ENCODE measurements at regions not wholly inside any gene's neighbourhood (a gene's known extent, or its start where the extent isn't known, plus 50 kb on each side); places are given as distances from the start of the nearest gene placed in this dataset.
A peak's percentile ranks its signal among the peaks of the same experiment; 100 is the strongest.

DNA sequence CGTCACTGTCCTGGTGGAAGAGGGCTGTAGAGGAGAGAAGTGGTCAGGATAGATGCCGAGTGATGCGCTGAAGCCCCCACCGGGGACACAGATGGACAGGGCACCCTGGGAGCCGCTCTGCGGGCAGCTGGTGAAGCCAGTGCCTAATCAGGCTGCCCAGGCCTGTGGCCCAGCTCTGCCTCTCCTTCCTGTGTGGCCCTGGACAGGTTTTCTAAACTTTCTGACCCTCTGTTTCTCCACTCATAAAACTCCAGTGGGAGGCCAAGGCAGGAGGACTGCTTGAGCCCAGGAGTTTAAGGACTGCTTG lies 86.1 kb downstream of the C5orf15 start:
- DNase-seq (ENCODE audit: low read depth in 2 of 2, low spot score in 1 of 2), result no peak

DNA sequence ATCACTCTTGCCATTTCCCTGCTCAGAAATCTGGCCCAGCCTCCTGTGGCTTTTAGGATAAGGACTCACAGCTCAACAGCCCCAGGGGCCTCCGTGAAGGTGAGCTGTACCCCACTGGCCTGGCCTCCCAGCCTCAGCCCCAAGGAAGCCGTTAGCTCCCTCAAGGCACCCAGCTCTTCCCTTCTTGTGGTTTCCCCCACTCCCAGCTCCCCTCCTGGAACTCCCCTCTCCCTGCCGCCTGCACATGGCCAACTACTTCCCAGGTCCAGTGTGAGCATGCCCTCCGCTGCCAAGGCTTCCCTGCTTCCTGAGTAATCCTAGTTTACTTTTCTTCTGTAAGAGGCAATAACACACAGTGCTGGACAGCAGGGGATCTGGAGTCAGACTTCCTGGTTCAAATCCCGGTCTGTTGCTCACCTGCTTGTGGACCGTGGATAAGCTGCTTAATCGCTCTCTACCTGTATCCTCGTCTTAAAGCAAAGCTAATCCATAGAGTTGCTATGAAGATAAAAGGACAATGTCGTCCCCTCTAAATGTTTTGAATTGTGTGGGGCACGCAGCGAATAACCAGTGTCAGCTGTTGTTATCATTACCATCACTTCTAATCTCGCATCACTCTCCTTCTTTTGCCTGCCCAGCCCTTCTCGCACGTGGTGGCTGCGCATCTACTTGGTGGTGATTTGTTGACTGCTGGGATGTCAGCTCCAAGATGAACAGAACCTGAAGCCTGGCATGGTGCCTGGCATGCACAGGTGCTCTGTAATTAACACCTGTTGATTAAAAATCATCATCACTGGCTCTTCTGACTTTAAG lies 86.6 kb downstream of the C5orf15 start:
- no peak for DNase-seq (ENCODE audit: low read depth in 2 of 2, low spot score in 1 of 2)

DNA sequence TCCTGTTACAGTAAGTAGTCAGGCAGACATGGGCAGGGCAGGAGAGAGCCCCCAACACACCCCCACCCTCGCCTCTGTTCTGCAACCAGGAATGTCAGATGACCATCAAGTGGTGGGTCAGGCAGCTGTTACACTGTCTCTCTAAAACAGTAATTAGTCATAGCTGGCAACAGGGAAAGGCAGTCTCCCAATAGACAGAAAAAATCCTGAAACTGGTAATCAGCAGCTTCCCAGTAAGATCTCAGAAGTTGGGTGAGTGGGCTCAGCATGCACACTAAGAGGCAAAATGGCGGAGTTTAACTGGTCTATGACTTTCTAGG lies 90.2 kb downstream of the C5orf15 start:
- DNase-seq (ENCODE audit: low read depth in 2 of 2, low spot score in 1 of 2), result no peak

DNA sequence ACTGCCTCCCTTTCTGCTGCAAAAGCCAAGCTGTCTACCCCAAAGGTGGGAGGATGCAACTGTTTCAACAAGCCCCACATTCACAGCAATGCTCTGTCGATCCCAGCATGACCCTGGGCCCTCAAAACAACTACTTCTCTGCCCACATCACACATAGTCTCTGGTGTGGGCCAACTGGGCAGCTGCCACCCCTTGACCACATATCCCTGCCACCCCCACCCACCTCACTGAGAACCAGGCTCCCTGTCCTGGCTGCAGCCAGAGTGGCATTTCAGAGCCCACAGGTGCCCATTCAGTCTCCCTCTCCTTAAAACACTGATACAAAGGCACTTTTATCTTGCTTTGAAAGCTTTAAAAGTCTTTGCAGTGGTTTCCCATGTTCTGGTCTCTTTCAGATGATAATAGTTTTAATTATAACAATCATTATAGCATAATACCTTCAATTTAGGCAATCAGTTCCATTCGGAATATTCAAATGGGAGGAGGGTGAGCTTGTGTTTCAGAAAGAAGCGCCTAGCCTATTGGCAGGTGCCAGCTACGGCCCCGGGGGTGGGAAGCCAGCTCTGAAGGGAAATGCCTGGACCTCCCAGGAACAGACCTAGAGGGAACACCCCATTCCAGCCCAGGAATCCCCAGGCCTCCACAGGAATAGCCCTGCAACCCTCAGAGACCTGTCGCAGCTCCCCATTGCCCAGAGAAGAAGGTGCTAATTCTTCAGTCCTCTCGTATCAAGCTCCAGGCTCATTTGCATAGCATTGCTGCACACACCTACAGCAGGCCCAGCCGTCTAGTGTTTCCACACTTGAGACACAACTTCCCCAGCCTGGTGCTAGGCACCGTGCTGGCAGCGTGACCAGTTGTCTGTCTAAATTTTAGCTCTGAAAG lies 90.8 kb downstream of the C5orf15 start:
- DNase-seq (ENCODE audit: low read depth in 2 of 2, low spot score in 1 of 2), result no peak

DNA sequence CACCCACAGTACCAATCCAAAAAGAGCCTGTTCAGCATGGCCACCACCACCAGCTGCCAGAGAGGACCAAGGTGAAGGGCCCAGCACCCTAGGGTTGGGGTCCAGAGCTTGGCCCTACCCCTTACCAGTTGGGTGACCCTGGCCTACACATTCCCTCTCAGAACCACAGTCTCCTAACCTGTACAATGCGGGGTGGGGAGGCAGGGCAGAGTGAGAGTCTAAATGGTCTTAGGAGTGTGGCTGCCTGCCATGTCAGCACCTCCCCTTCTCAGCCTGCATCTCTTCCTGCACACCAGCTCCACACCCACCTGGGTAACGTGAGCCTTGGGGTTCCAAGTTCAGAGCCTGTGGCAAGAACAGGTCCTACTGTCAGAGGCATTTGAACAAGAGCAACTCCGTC lies 92.2 kb downstream of the C5orf15 start:
- DNase-seq (ENCODE audit: low read depth in 2 of 2, low spot score in 1 of 2), result no peak

DNA sequence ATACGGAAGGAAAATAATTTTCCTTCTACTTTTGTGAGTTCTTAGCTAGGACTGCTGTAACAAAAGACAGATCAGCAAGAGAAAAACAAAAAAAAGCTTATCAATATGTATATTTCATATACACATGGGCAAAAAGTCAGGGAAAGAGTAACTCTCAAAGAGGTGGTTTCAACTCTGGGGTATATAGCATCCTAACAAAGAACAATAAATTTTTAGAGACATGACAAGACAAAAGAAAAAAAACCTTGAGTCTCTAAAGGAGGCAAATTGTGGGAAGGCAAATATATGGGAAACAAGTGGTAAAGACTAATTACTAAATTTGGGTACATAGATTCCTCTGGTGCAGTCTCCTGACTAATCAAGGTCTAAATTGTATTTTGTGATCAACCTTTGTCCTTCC lies 93.2 kb downstream of the C5orf15 start:
- no peak for DNase-seq (ENCODE audit: low read depth in 2 of 2, low spot score in 1 of 2)

DNA sequence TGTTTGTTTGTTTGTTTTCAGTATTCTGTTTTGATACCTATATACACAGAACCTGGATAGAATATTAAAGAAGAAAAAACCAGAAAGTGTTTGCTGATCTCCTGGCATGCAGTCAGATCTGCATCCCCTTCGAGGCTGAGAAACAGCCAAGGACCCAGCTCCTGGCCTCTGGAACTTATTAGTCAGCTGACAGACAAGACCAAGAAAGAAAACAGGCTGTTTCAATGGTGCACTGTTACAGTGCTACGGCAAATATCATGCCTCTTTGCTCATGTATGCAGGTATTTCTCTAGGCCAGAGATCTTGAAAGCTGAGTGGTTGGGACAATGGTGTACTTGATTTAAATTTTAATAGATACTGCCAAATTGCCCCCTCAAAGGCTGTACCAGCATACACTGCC lies 95.0 kb downstream of the C5orf15 start:
- no peak for DNase-seq (ENCODE audit: low read depth in 2 of 2, low spot score in 1 of 2)

DNA sequence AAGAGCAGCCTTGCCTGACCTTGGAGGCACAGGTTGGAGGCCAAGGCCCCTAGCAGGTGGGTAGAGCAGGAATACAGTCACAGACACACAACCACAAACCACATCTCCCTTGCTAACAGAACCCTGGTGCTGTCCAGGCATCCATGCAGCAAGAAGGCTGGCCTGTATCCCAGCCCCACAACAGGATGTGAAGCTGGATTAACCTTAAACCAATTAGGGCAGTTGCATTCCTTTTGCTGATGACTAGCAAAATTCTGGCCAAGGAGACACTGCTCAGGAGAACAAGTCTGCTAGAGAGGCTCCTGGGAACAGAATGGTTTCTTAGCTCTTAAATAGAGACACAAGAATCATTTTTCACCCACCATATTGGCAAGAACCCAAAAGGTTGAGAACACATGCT lies 97.8 kb downstream of the C5orf15 start:
- DNase-seq (ENCODE audit: low read depth in 2 of 2, low spot score in 1 of 2), result no peak

DNA sequence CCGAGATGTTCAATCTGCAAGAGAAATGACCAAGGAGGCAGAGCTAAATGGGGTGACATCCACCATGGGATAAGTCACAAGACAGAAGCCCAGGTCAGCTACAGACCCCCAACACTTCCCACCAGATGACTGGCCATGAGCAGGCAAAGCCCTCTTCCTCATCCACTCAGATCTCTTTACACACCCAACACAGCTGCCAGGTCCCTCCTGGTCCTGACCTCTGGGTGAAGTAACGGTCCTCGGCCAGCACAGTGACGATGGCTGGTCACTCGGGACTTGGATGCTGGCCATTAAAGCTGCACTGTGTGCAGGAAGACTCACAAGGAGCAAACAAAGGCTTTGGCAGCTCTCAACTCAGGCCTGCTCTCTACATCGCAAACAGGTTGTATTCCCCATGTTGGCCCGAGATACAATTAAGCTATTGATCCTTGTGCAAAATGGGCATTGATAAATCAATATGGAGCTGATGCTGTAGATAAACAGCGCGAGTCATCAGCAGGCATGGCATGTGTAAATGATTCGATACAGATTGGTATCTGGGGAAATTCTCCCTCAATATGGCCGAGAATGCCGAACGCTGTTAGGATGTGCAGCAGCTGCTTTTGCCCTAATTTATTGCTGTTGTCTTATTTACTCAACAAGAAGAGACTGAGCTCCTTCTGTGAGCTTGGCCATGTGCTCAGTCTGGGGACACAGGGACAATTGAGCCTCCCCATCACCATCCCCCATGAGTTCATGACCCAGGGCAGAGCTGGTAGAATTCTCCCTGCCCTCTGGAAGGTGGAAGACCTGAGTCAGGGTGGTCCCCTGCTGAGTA lies 98.7 kb downstream of the C5orf15 start:
- no peak for DNase-seq (ENCODE audit: low read depth in 2 of 2, low spot score in 1 of 2)

DNA sequence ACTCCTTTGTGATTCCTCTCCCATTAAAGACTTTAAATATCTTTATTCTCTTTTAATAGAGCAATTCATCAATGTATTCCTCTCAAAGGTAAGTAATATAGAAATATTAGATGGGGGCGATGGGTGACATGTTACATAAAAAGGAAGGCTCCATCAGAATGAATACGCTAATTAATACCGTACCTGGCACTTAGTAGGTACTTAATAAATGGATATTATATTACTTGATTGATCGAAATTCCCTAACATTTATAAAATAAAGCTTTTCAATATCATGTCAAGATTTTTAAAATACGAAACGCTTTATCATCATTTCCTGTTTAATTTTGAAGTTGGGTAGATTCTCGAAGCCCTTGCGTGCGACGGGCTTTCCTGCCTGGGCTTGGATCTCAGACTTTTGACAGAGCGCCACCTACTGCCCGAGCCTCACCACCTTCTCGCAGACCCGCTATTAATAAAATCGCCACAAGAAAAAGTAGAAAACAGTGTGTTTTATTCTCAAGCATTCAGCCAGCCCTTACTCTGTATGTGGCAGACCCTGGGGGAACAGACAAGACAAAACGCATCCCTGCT lies 99.4 kb downstream of the C5orf15 start:
- peak; percentile 29 to 40 for DNase-seq (ENCODE audit: low read depth in 2 of 2, low spot score in 1 of 2)

DNA sequence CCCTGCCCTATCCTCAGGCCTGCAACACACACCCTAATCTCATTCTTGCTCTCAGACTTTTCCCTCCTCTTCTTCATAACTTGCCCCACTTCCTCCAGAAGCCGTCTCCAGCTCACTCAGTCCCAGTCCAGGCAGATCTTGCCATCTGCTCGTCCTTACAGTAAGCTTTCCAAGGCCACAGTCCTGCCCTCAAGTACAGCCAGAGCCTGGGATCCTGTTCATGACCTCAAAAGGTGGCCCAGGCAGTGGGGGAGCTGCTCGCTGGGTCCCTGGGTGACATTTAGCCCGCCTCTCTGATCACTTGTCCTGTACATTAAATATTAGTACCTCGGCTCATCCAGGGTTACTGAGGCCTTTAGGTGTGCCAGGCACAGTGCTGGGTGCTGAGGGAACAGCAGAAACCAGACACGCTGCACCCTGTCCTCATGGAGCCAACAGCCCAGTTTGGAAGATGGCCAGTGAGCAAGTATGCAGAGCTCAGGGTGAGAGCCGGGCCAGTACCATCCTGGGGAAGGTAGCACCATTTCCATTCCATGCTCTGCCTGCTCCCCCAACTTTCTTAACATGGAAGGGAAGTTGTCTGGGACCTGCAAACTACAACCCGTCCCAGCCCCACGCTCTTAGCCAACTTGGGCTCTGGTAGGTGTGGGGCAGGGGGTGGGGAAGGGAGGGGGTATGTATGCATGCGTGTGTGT lies 100.4 kb downstream of the C5orf15 start:
- DNase-seq (ENCODE audit: low read depth in 2 of 2, low spot score in 1 of 2), result no peak

DNA sequence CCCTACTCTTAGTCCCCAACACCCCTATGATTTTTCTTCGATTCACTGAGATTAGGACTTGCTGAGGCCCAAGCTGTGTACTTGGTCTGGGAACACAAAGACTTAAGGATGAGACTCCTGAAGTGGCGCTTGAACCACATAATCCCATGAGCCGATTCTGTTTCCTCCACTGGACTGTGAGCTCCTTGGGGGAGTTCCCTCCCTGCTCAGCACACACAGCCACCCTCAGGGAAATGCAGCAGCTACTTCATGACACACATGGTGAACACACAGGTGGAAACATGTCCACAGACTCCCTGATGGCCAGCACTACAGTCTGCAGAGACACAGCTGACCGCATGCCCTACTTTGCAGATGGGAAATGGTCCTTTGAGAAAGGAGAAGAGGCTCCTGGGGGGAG lies 101.1 kb downstream of the C5orf15 start:
- no peak for DNase-seq (ENCODE audit: low read depth in 2 of 2, low spot score in 1 of 2)

DNA sequence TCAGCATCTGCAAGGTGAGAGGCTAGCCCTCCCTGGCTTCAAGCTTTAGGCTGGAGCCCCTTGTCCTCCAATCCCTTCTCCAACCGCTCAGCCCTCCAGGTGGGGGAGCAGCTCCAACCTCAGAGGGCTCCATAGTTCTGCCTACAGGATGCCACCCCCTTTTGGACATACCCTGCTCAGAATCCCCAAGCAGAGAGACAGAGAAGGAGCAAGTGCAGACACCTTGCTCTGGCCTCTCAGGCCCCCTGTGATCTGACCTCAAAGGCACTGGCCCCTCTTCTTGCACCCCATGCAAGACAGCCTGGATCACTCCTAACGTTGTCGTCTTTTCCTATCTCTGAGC lies 101.6 kb downstream of the C5orf15 start:
- DNase-seq (ENCODE audit: low read depth in 2 of 2, low spot score in 1 of 2), result no peak

DNA sequence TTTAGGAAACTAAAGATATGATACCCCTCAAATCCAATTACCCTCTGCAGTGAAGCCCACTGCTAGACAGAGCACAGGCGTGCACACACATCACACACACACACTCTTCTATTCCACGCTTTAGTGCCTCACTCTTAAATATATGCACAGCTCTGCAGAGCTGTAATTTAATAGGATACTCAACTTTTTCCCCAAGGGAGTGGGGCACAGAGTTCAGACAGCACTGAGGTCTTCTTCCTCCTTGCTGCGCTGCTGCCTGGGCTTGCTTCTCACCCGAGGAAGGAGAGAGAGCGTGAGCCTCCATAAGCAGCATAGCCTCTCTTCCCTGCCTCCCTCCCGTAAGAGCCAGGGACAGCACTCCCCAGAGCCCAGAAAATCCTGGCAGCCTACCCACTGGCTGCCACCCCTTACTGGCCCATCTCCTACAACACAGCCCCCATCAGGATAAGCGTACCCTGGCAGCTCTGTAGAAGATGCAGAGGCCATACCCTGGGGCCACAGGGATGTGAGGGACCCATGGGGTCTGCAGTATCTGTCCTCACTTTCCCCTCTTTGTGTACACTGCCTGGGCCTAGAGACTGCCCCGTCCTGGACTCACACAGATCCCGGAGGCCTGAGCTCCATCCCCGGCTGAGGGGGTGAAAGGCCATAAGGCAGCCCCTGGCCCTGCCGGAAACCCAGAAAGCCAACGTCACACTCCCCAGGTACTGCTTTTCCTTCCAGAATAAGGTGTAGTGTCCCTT lies 102.1 kb downstream of the C5orf15 start:
- no peak for DNase-seq (ENCODE audit: low read depth in 2 of 2, low spot score in 1 of 2)

DNA sequence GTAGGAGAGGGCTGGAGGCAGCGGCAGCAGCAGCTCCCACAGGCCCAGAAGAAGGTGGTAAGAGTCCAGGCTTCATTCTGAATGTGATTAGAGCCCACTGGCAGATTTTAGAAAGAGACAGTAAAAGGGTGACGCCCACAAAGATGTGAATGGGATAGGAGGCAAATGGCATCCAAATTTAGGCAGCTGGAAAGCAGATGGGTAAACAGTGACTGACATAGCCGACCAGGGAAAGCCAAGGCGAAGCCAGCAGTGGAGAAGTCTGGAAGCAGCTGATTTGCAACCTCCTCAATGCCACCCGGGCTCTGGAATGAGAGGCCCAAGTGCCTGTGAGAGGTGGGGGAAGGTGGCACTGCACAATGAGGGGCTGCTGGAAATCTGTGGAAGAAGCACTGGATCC lies 103.3 kb downstream of the C5orf15 start:
- no peak for DNase-seq (ENCODE audit: low read depth in 2 of 2, low spot score in 1 of 2)

DNA sequence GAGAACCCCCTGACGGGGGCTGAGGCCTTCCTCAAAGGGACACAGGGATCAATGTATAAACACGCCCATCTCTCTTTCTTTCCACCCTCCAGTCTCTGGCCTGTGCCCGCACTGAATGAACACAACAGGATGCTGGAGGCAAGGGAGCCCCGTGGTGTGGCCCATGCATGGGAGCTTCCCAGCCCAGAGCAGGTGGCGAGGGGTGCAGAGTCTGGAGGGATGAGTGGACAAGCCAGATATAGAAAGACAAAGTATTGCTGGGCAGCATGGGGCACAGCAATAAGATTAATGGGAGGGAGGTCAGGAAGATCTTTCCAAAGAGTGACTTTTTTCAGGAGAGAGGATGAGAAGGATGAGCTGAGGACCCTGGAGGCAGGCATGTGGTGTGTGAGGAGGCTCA lies 103.7 kb downstream of the C5orf15 start:
- no peak for DNase-seq (ENCODE audit: low read depth in 2 of 2, low spot score in 1 of 2)

DNA sequence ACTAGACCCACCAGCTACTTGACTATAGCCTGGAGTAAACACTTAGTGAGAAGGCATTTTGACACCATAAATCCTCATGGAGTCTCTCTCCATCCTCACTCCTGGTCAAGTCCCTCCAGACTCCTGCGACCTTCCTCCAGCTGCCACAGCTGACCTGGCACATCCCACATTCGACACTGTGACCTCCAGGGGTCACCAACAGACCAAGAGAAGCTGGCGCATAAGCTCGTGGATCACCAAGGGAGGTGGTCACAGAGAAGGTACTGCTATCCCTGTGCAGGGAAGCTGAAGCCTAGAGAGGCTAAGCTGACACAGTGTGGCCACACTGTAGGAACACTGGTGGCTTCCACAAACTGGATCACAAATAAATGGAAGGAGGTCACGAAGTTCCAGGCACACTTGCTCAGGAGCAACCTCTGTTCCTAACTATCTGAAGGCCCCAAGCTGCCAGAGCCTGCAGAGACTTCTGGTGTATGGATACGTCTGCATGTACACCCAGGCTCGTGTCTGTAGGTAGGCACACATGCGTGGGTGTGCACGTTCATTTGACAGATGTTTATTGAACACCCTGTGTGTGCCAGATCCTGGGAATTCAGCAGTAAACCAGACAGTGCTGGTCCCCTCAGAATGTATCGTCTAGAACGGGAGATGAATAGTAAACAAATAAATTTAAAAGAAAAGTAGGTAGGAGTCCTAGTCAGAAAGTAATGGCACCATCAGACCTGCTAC lies 104.4 kb downstream of the C5orf15 start:
- no peak for DNase-seq (ENCODE audit: low read depth in 2 of 2, low spot score in 1 of 2)

DNA sequence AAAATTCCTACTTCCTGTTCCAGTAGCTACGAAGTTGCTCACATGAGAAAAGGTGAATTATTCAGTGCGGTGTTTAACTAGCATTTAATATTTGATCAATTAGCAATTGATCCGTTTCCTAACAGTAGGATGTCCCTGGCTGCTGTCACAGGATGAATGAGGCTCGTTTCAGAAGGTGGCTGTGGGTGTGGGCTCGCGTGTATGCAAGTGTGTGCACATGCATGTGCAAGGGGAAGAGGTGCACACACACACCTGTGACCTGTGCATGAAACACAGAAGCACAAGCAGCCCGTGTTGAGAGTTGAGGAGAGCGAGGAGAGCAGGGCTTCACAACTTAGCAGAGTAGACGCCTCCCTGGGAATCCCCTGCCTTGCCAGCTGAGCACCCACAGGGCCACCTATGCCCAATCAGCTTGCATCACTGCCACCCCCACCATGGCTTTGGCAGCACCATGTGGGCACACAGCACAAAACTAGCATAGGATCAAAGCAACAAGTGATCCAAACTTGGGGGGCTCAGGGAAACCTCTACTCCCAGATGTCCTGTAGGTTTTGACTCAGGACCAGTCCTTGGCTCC lies 107.2 kb downstream of the C5orf15 start:
- peak in 1 of 2 donors; percentile 2 for DNase-seq (ENCODE audit: low read depth in 2 of 2, low spot score in 1 of 2)

DNA sequence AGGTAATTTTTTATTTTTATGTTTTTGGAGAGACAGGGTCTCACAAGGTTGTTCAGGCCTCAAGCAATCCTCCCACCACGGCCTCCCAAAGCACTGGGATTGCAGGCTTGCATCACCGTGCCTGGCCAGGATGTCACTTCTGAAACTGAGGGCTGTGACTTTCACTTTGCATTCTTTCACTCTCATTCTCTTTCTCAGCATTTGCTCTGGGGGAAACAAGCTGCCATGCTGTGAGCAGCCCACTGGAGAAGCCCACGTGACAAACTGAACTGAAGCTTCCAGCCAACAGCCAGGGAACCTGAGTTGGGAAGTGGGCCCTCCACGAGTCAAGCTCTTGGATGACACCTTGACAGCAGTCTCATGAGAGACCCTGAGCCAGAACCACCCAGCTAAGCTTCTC lies 109.4 kb downstream of the C5orf15 start:
- DNase-seq (ENCODE audit: low read depth in 2 of 2, low spot score in 1 of 2), result no peak
